HepG2 (cell line): ENCODE measurements at regions not wholly inside any gene's neighbourhood (a gene's known extent, or its start where the extent isn't known, plus 50 kb on each side); places are given as distances from the start of the nearest gene placed in this dataset.

ENCODE experiments used
- ATAC-seq: fragments of 200-7000 bp; cut with Tn5 transposase; 3 replicates; pipeline ENCODE4 v1.9.1; 2020; ENCODE audit warnings: mild to moderate bottlenecking, moderate library complexity
- BruUV-seq: library from RNA; stranded (reverse); fragments of 400-500 nt; replicated peaks from 2 replicates; lab custom pipeline; 2021; lab: Mats Ljungman, UMichigan
- CTCF ChIA-PET: fragments of 300-600 bp; formaldehyde crosslinking; extraction: SDS; loops from one replicate; lab custom pipeline; 2021; ENCODE audit warnings: low total read pairs, inconsistent platforms, low intra/inter-chr PET ratio; lab: Yijun Ruan, JAX
- POLR2A ChIA-PET: fragments of 350-600 bp; sonication (Branson Sonifier 250); formaldehyde crosslinking; loops from one replicate; lab custom pipeline; 2020; ENCODE audit warnings: antibody characterized with exemption, inconsistent platforms; lab: Yijun Ruan, JAX
- DNase-seq: peaks from one replicate; pipeline ENCODE4 v3.0.0-alpha.2; 2015; ENCODE audit warnings: low spot score
- FAIRE-seq: peaks from 3 replicates; lab custom pipeline; 2011; peaks lifted over from hg19 to GRCh38; lab: Jason Lieb, UNC
- H2AFZ ChIP-seq: one replicate; pipeline ENCODE4 v1.6.1; 2011; ENCODE audit warnings: low read length, inconsistent platforms
- H3K27ac ChIP-seq: fragments of 300-600 bp; 3 replicates; pipeline ENCODE4 v1.8.0; 2011; ENCODE audit warnings: mixed run types, mild to moderate bottlenecking, mixed read lengths, low read length, inconsistent platforms; ENCODE audit not compliant: insufficient read depth; ENCODE audit errors: extremely low read length
- H3K27me3 ChIP-seq, 2 experiments: fragments of 200-600 bp in 1 of 2; 2 replicates in 1 of 2; 3 replicates in 1 of 2; pipeline versions ENCODE4 v1.6.0 to v1.8.0; 2011; ENCODE audit warnings: low read length in 2 of 2, mild to moderate bottlenecking in 2 of 2, moderate library complexity in 2 of 2, inconsistent platforms in 1 of 2; ENCODE audit not compliant: insufficient read depth in 2 of 2, control insufficient read depth in 1 of 2
- H3K36me3 ChIP-seq, 2 experiments: fragments of 200-600 bp in 1 of 2; replicated peaks in 1 of 2; 2 replicates in 1 of 2; 3 replicates in 1 of 2; pipeline versions ENCODE4 v1.5.1 to v1.8.0; 2011; ENCODE audit warnings: low read length in 2 of 2, inconsistent platforms in 1 of 2; ENCODE audit not compliant: insufficient read depth in 2 of 2, control insufficient read depth in 1 of 2
- H3K4me1 ChIP-seq: 2 replicates; pipeline ENCODE4 v1.5.1; 2012; ENCODE audit warnings: low read length, inconsistent platforms; ENCODE audit not compliant: insufficient read depth
- H3K4me2 ChIP-seq: 2 replicates; pipeline ENCODE4 v1.6.0; 2011; ENCODE audit warnings: low read depth, low read length, inconsistent platforms
- H3K4me3 ChIP-seq, 3 experiments: fragments of 200-600 bp in 1 of 3; sonication (generic), shearing (Covaris generic) in 1 of 3; replicated peaks in 1 of 3; 2 replicates each; pipeline ENCODE4 v1.5.1; 2011 to 2016; ENCODE audit warnings: low read length in 3 of 3, inconsistent platforms in 2 of 3, low read depth in 2 of 3, mild to moderate bottlenecking in 2 of 3, control low read depth in 1 of 3, mixed read lengths in 1 of 3; ENCODE audit not compliant: insufficient read depth in 1 of 3
- H3K79me2 ChIP-seq: one replicate; pipeline ENCODE4 v1.6.1; 2011; ENCODE audit warnings: low read length, inconsistent platforms; ENCODE audit not compliant: insufficient read depth
- H3K9ac ChIP-seq: 2 replicates; pipeline ENCODE4 v1.6.0; 2011; ENCODE audit warnings: mild to moderate bottlenecking, low read depth, low read length, inconsistent platforms; ENCODE audit not compliant: insufficient read depth
- H3K9me3 ChIP-seq: 2 replicates; pipeline ENCODE4 v1.5.1; 2012; ENCODE audit warnings: mild to moderate bottlenecking, low read length
- H4K20me1 ChIP-seq: 2 replicates; pipeline ENCODE4 v1.6.0; 2011; ENCODE audit warnings: inconsistent platforms, mild to moderate bottlenecking, low read length, moderate library complexity; ENCODE audit not compliant: insufficient read depth
- ATF7-NPFF ChIP-seq: sonication (generic); formaldehyde crosslinking; IDR thresholded peaks from 2 replicates; pipeline ENCODE4 v1.8.1; 2023; ENCODE audit warnings: mild to moderate bottlenecking, low read depth, missing genetic modification reagents, moderate library complexity
- GZF1 ChIP-seq: sonication (generic); formaldehyde crosslinking; IDR thresholded peaks from 2 replicates; pipeline ENCODE4 v1.5.1; 2020; ENCODE audit warnings: mild to moderate bottlenecking, missing genetic modification reagents
- MEIS2 ChIP-seq: sonication (generic); formaldehyde crosslinking; IDR thresholded peaks from 2 replicates; pipeline ENCODE4 v1.9.0; 2021; ENCODE audit warnings: mild to moderate bottlenecking, missing genetic modification reagents
- MIXL1 ChIP-seq: IDR thresholded peaks from 2 replicates; pipeline ENCODE4 v1.6.1; 2016
- MTF1 ChIP-seq: sonication (generic); formaldehyde crosslinking; IDR thresholded peaks from 2 replicates; pipeline ENCODE4 v1.5.0; 2020; ENCODE audit warnings: missing genetic modification reagents
- NAIF1 ChIP-seq: sonication (generic); formaldehyde crosslinking; IDR thresholded peaks from 2 replicates; pipeline ENCODE4 v1.5.0; 2020; ENCODE audit warnings: mild to moderate bottlenecking, missing genetic modification reagents, borderline replicate concordance
- POLR2G ChIP-seq: fragments of 200-400 bp; formaldehyde crosslinking; IDR thresholded peaks from 2 replicates; pipeline ENCODE4 v1.6.1; 2018; ENCODE audit warnings: mild to moderate bottlenecking, low read depth, low read length, moderate library complexity
- SRSF4 ChIP-seq: fragments of 200-400 bp; formaldehyde crosslinking; IDR thresholded peaks from one replicate; pipeline ENCODE4 v1.6.1; 2018; ENCODE audit warnings: mild to moderate bottlenecking, low read depth, low read length, moderate library complexity; ENCODE audit not compliant: poor library complexity, severe bottlenecking
- YY1 ChIP-seq: IDR thresholded peaks from 2 replicates; pipeline ENCODE4 v1.6.1; 2011; ENCODE audit warnings: low read length, low read depth, moderate library complexity, mild to moderate bottlenecking; ENCODE audit not compliant: insufficient read depth, insufficient replicate concordance
- ZNF607 ChIP-seq: sonication (generic); formaldehyde crosslinking; IDR thresholded peaks from 2 replicates; pipeline ENCODE4 v1.5.1; 2020; ENCODE audit warnings: missing genetic modification reagents, mild to moderate bottlenecking, borderline replicate concordance
- ZNF781 ChIP-seq: sonication (generic); formaldehyde crosslinking; IDR thresholded peaks from 2 replicates; pipeline ENCODE4 v1.5.1; 2020; ENCODE audit warnings: borderline replicate concordance, mild to moderate bottlenecking, missing genetic modification reagents; ENCODE audit errors: not compliant biosample characterization
- WGBS: methylation state at CpG from one replicate; pipeline ENCODE4 v1.1.6; 2017; ENCODE audit warnings: low lambda C conversion rate; 5-methylcytosine and 5-hydroxymethylcytosine counted together
- in situ Hi-C: cut with HindIII; loops from 2 replicates; pipeline ENCODE4 v1.10.0; 2017; ENCODE audit warnings: low pct_unique_long_range_greater_than_20kb; ENCODE audit not compliant: extremely low pct_ligation_motif_present
- intact Hi-C: fragments of 100-400 bp; cut with micrococcal nuclease; formaldehyde crosslinking; loops from one replicate; pipeline ENCODE4 v1.10.0; 2022; ENCODE audit not compliant: unreplicated experiment
- TF ChIP-seq, protein P1 (sequence below), 2 experiments: IDR thresholded peaks; 2 replicates each; pipeline ENCODE4 v1.6.1; 2011 to 2012; ENCODE audit warnings: low read length in 2 of 2, borderline replicate concordance in 1 of 2, low read depth in 1 of 2, mild to moderate bottlenecking in 1 of 2, moderate library complexity in 1 of 2

DNA sequence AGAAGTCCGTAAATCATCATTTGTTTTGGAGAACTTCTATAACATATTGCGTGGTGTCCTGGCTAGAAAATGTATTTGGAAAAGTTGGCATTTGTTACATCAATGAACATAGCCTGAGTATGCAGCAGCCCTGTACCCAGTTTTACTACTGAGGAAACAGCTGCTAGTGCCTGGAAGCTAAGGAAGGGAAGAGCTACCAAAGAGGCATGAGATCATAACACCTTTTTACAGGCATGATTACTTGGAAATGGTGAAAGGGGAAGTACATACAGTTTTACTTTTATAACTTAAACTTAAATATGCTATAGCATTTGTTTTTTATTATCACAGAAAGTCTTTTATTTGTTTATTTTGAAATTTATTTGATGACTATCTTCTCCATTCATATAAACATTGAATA lies 128.4 kb upstream of the MC4R start (continued):
- TF ChIP-seq, protein P1, sequence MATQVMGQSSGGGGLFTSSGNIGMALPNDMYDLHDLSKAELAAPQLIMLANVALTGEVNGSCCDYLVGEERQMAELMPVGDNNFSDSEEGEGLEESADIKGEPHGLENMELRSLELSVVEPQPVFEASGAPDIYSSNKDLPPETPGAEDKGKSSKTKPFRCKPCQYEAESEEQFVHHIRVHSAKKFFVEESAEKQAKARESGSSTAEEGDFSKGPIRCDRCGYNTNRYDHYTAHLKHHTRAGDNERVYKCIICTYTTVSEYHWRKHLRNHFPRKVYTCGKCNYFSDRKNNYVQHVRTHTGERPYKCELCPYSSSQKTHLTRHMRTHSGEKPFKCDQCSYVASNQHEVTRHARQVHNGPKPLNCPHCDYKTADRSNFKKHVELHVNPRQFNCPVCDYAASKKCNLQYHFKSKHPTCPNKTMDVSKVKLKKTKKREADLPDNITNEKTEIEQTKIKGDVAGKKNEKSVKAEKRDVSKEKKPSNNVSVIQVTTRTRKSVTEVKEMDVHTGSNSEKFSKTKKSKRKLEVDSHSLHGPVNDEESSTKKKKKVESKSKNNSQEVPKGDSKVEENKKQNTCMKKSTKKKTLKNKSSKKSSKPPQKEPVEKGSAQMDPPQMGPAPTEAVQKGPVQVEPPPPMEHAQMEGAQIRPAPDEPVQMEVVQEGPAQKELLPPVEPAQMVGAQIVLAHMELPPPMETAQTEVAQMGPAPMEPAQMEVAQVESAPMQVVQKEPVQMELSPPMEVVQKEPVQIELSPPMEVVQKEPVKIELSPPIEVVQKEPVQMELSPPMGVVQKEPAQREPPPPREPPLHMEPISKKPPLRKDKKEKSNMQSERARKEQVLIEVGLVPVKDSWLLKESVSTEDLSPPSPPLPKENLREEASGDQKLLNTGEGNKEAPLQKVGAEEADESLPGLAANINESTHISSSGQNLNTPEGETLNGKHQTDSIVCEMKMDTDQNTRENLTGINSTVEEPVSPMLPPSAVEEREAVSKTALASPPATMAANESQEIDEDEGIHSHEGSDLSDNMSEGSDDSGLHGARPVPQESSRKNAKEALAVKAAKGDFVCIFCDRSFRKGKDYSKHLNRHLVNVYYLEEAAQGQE (IDR thresholded peaks at IDR 0.05; ENCODE audit: borderline replicate concordance in 1 of 2, low read depth in 1 of 2, low read length in 2 of 2): no peak
- TF ChIP-seq SRSF4: no peak
- TF ChIP-seq MEIS2 (CRISPR knock-in tag): no peak
- TF ChIP-seq POLR2G: no peak

DNA sequence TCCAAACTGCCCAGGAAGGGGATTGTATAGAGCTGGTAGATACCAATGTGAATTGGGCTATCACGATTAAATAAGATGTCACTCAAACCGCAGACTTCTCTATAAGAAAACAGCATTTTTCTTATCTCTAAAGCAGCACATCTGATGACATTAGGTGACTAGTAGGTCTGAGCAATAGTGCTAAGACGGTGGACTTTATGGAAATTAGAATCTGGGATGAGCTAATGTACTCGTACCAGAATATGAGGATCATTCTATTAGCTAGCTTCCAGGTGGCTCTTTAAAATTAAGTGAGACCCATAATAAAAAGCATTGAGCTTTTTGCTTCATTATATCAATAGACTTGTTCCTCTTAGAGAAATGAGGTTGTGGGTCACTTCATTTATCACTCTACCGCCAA lies 130.0 kb upstream of the MC4R start:
- 7% methylated on average over 5 of the region's 5 CpGs for WGBS
- H3K4me3 ChIP-seq: no peak overlapping the region
- no peak for FAIRE-seq
- H2AFZ ChIP-seq: no peak overlapping the region
- no peak overlapping the region for H3K27ac ChIP-seq
- intact Hi-C loops: no loop called here
- TF ChIP-seq GZF1 (CRISPR knock-in tag) (no peak), ZNF781 (CRISPR knock-in tag) (no peak), MTF1 (CRISPR knock-in tag) (no peak), ZNF607 (no peak), YY1 (no peak), NAIF1 (CRISPR knock-in tag) (no peak), MIXL1 (CRISPR knock-in tag) (no peak), ATF7-NPFF (CRISPR knock-in tag) (no peak)
- H3K9ac ChIP-seq: no peak overlapping the region
- H3K27me3 ChIP-seq: 0 out of 5 replicates have a peak, but pooled peaks cover 0 to 3% of the 10 kb centered on the region in 2 experiments
- BruUV-seq: no TSS peak
- no peaks in the 10 kb centered on the region for H3K79me2 ChIP-seq
- DNase-seq: no peak
- H3K4me1 ChIP-seq: no peaks in the 10 kb centered on the region
- no peaks in the 10 kb centered on the region for H4K20me1 ChIP-seq
- in situ Hi-C loops: no loop called here
- H3K9me3 ChIP-seq: no peaks in the 10 kb centered on the region
- ChIA-PET POLR2A (no interaction called here), CTCF (no interaction called here)
- no peaks in the 10 kb centered on the region for H3K36me3 ChIP-seq
- no peak for ATAC-seq
- H3K4me2 ChIP-seq: no peak overlapping the region
